ENCODE measurements at regions not wholly inside any gene's neighbourhood (a gene's known extent, or its start where the extent isn't known, plus 50 kb on each side); places are given as distances from the start of the nearest gene placed in this dataset.

DNA sequence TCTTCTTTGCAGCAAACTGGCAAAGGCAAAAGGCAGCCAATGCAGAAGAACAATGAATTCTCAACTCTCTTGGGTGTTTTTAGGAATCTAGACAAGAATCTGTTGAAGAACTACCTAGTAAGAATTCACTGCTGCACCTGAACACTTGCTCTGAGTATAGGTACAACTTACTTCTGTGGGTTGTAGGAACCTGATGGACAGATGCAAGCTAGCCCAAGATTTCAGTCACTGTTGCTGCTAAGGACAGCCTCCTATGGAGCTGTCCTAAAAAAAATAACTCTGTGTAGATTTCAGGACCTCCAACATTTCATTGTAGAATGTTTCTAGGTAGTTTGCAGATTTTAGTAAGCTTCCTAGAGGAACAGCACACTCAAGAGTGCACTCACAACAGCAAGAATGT, 363.5 kb downstream of the CBLN2 start:
- no peak for DNase-seq

- no peak for DNase-seq
Measured at GRCh38 chr18:72174972-72175649, 369.0 kb downstream of the CBLN2 start.

- no peak for DNase-seq
Measured at GRCh38 chr18:72171596-72171995, 372.5 kb downstream of the CBLN2 start.

GRCh38 chr18:72161691-72162090, 382.5 kb downstream of the CBLN2 start:
- DNase-seq, result no peak

DNA sequence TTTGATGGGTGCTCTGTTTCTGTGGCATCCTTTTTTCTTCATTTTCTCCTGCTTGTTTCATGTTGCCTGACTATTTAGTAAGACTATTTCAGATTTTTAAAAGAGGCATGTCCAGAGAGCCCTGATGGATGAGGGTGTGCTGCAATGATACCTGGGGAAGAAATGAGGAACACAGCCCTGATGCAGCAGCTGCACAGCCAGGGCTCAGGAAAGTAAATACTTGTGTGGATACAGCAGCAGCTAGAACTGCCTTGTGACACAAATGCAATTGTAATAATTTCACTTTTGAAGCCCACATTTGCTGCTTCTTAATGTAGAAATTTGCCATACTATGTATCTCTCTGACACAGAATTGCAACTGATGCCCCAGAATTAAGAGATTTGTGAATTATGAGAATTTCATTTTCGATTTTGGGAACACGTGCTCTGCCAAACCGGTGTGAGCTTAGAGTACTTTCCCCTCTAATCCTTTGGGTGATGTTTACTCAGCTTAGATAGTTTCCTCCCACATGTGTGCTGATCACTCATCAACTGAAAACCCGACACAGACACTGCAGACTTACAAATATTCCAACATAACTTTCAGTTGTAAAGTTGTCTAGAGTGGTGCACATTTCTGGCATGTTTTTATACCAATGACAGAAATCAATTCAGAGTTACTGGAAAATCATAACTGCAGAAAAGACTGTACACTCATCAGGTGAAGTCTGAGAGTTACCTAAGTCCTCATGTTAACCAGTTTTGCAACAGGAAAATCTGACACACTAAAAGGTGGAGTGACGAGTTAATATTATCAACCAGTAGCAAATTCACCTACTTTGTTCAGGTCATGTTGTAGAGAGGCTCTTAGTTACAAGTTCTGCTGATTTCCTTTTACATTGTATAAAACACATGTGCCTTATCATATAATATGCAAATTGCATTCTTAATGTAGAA, 383.4 kb downstream of the CBLN2 start:
- no peak for DNase-seq

GRCh38 chr18:72155327-72155726, 388.8 kb downstream of the CBLN2 start:
- no peak for DNase-seq

DNA sequence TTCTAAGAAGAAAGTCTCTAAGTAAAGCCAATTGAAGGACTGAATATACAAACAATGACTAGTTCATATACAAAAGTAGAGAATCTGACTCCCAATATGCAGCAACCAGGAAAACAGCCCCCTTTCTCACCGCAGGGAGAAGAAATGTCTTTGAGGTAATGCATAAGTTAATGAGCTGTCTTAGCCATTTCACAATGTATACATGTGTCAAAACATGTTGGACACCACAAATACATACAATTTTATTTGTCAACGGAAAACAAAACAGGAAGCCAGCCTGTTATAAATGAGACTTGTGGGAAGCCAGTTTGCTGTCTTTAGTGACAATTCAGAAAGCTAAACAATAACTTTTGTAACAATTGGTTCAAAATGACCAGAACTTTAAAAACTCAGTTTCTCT, 389.2 kb downstream of the CBLN2 start:
- DNase-seq, result no peak

GRCh38 chr18:72152935-72153334, 391.2 kb downstream of the CBLN2 start:
- no peak for DNase-seq

DNA sequence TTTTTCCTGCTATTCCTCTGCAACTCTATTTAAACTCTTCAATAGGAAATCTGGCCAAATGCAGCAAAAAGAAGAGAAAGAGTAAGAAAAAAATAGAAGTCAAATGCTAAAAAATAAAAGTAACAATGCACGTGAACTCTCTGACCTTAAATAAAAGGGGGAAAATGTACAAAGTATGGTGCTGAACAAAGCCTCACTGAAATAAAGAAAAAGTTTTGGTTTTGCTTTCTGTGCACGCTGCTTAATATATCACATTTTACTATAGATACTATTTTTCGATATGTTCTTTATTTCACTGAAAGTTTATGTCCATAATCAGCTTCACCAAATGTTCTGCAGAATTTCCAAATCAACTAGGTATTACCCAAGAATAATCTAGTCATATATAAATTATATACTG, 396.3 kb downstream of the CBLN2 start:
- DNase-seq, result no peak

DNA sequence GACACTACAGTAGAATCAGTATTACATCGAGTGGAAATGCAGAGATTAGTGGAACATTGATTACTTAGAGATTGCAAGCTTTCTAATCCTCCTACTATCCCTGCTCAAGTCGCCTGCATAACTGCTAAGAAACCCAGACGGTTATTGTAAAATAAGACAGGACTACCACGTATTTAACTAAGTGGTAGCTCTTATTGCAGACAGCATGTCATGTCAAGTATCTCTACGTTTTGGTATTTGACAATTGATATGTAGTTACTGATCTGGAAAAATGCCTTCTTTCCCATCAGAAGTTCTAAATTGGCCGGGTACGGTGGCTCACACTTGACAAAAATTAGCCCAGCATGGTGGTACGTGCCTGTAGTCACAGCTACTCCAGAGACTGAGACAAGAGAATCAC, 404.1 kb downstream of the CBLN2 start:
- no peak for DNase-seq

DNA sequence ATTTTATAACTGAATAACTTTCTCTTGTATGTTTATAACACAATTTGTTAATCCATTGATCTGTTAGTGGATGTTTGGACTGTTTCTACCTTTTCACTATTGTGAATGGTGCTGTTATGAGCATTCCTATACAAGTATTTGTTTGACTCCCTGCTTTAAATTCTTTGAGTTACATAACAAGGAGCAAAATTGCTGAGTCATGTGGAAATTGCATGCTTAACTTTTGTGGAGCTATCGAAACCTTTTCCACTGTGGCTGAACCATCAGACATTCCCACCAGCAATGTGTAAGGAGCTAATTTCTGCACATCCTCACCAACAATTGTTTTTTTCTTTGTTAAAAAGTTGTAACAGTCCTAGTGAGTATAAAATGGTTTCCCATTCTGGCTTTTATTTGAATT, 415.5 kb downstream of the CBLN2 start:
- no peak for DNase-seq

GRCh38 chr18:72122103-72122502, 422.0 kb downstream of the CBLN2 start:
- DNase-seq, result no peak

GRCh38 chr18:72119082-72119481, 425.1 kb downstream of the CBLN2 start:
- no peak for DNase-seq

GRCh38 chr18:72114801-72115594, 429.1 kb downstream of the CBLN2 start:
- no peak for DNase-seq

DNA sequence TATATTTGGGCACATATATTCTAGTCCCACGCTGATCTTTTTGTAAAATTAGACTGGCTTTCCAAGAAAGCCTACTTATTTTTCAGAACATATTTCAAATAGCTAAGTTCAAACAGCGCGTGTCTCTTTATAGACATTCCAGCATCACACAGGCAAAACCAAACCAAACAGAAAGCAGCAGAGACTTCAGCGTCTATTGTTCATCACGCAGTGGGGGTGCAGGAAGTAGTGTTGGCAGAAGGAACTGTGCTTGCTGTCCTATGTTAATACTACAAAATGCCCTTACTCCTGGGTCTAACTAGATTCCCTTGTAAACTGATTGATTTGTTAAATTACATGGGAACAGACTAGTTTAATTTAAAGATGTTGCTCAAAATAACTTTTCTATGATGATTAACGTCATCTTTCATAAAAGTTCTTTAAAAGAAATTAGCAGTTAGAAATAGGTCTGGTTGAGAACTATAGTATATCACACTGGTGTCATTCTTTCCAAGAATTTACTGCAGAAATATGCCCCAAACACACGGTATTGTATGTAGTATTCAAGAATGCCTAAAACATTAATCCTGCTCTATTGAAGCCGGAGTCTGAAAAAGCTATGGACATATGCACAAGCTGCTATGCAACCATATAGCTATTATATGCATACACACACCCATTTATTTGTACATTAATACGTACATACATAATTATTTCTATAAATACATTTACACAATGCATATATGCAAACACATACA, 436.3 kb downstream of the CBLN2 start:
- DNase-seq, result no peak

- DNase-seq, result no peak
Measured at GRCh38 chr18:72104851-72105250, 439.3 kb downstream of the CBLN2 start.

GRCh38 chr18:72102412-72102811, 441.7 kb downstream of the CBLN2 start:
- no peak for DNase-seq

- no peak for DNase-seq
Measured at GRCh38 chr18:72100465-72101004, 443.6 kb downstream of the CBLN2 start.

DNA sequence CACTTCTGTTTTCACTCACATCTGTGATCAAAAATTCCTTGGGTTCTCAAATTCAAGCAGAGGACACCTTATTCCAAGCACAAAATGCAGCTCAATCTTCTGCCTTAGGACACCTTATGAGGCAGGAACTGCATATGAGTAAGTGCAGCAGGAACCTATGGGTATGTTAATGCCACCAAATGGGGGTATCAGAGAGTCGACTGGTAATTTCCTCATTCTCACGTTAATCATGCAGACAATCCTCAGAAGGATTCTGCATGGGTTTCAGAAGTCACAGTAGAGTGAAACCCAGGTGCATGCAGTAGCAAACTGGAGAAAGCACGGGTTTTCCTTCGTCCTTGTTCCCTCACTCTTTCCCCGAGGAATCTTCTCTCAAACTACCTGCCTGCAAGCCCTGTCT, 452.8 kb downstream of the CBLN2 start:
- DNase-seq, result no peak

- DNase-seq, result no peak
Measured at GRCh38 chr18:72089432-72089831, 454.7 kb downstream of the CBLN2 start.

DNA sequence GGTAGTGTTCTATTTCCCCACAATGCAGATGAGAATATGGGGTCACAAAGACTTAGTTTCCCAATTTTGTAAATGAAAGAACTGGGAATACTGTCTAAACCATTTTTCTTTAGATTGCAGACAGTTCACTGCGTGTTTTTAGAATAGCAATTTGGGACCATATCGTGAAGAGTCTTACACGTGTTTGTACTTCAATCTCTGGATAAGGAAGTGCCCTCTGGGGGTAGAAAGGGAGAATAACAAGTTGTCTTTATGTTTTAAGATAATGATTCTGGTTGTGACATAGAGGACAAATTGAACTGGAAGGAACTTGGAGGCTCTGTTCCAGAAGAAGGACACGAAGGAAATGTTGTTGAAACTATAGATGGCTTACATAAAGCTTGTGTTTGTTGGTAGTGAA, 457.7 kb downstream of the CBLN2 start:
- DNase-seq, result no peak

- DNase-seq, result no peak
Measured at GRCh38 chr18:72075040-72075439, 469.1 kb downstream of the CBLN2 start.

DNA sequence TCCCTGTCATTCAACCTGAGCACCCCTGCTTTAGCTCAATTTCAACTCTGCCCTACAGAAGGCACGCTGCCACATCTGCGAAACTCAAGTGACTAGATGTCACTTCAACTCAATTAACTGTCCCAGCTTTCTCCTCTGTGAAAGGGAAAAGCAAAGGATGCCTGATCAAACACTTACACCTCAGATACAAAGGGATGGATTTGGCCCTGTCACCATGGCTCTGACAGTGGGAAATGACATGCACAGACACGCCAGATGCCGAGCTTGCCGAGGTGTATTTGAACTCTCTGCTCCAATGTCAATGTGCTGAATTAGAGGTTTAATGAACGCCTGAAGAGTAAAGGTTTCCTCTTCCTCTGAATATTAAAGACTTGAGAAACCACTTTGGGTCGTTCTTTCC, 481.1 kb downstream of the CBLN2 start:
- no peak for DNase-seq
